ENCODE measurements at regions not wholly inside any gene's neighbourhood (a gene's known extent, or its start where the extent isn't known, plus 50 kb on each side); places are given as distances from the start of the nearest gene placed in this dataset.
"Not testable (repeated sequence)": the region's sequence is repeated elsewhere in the genome, so short reads cannot be mapped to it uniquely, and the experiment has no call there.

- Histone ChIP-seq H3K4me1 (no peaks in the 10 kb centered on the region), H3K27me3 (no peaks in the 10 kb centered on the region), H3K36me3 (no peaks in the 10 kb centered on the region), H3K9me3 (no peaks in the 10 kb centered on the region), H3K4me3 (no peak overlapping the region), H3K27ac (no peak overlapping the region)
- 78% methylated on average over 10 of the region's 17 CpGs for WGBS (ENCODE audit: insufficient coverage, low coverage, low lambda C conversion rate, missing lambda C conversion rate)
- TF ChIP-seq CTCF (IDR thresholded peaks at IDR 0.05) (no peak), POLR2A (IDR thresholded peaks at IDR 0.05) (no peak)
- intact Hi-C loops (cut with DNase I): no loop called here
- ATAC-seq: no peak
- no peak for DNase-seq
These were observed 112.6 kb downstream of the ZNF664 start for GRCh38 chr12:124085419-124086296.

GRCh38 chr12:124086299-124086898 is 113.4 kb downstream of the ZNF664 start:
- TF ChIP-seq POLR2A (IDR thresholded peaks at IDR 0.05) (no peak), CTCF (IDR thresholded peaks at IDR 0.05) (no peak)
- H3K36me3 ChIP-seq: no peaks in the 10 kb centered on the region
- no peaks in the 10 kb centered on the region for H3K4me1 ChIP-seq
- no peak for DNase-seq
- intact Hi-C loops (cut with DNase I): no loop called here
- no peak overlapping the region for H3K4me3 ChIP-seq
- ATAC-seq: no peak
- no peaks in the 10 kb centered on the region for H3K27me3 ChIP-seq
- no CpG with 5 or more reads among the region's 7 CpGs for WGBS (ENCODE audit: insufficient coverage, low coverage, low lambda C conversion rate, missing lambda C conversion rate)
- H3K27ac ChIP-seq: no peak overlapping the region
- H3K9me3 ChIP-seq: no peaks in the 10 kb centered on the region

GRCh38 chr12:124087266-124088051 is 114.4 kb downstream of the ZNF664 start:
- DNase-seq (no peak), ATAC-seq (no peak)
- no peaks in the 10 kb centered on the region for H3K9me3 ChIP-seq
- 83% methylated on average over 9 of the region's 10 CpGs for WGBS (ENCODE audit: insufficient coverage, low coverage, low lambda C conversion rate, missing lambda C conversion rate)
- H3K4me1 ChIP-seq: no peaks in the 10 kb centered on the region
- no peak overlapping the region for H3K27ac ChIP-seq
- H3K4me3 ChIP-seq: no peak overlapping the region
- H3K27me3 ChIP-seq: no peaks in the 10 kb centered on the region
- intact Hi-C loops (cut with DNase I): no loop called here
- no peaks in the 10 kb centered on the region for H3K36me3 ChIP-seq
- TF ChIP-seq POLR2A (IDR thresholded peaks at IDR 0.05): no peak
- TF ChIP-seq CTCF (IDR thresholded peaks at IDR 0.05): no peak

- Histone ChIP-seq H3K27ac (no peak overlapping the region), H3K27me3 (no peaks in the 10 kb centered on the region), H3K9me3 (no peaks in the 10 kb centered on the region), H3K36me3 (no peaks in the 10 kb centered on the region), H3K4me1 (no peaks in the 10 kb centered on the region), H3K4me3 (no peak overlapping the region)
- ATAC-seq: no peak
- intact Hi-C loops (cut with DNase I): no loop called here
- WGBS (ENCODE audit: insufficient coverage, low coverage, low lambda C conversion rate, missing lambda C conversion rate): 89% methylated on average over 13 of the region's 16 CpGs
- TF ChIP-seq POLR2A (IDR thresholded peaks at IDR 0.05): no peak
- no peak for TF ChIP-seq CTCF (IDR thresholded peaks at IDR 0.05)
- no peak for DNase-seq
These were observed 115.3 kb downstream of the ZNF664 start for GRCh38 chr12:124088217-124088907.

GRCh38 chr12:124089181-124089914 is 116.3 kb downstream of the ZNF664 start:
- H3K27ac ChIP-seq; H3K9me3 ChIP-seq; ATAC-seq; DNase-seq; H3K27me3 ChIP-seq; H3K4me3 ChIP-seq; H3K4me1 ChIP-seq; H3K36me3 ChIP-seq; intact Hi-C loops (cut with DNase I): not testable (repeated sequence)
- 93% methylated on average over 3 of the region's 11 CpGs for WGBS (ENCODE audit: insufficient coverage, low coverage, low lambda C conversion rate, missing lambda C conversion rate)
